ENCODE measurements at regions not wholly inside any gene's neighbourhood (a gene's known extent, or its start where the extent isn't known, plus 50 kb on each side); places are given as distances from the start of the nearest gene placed in this dataset.

DNA sequence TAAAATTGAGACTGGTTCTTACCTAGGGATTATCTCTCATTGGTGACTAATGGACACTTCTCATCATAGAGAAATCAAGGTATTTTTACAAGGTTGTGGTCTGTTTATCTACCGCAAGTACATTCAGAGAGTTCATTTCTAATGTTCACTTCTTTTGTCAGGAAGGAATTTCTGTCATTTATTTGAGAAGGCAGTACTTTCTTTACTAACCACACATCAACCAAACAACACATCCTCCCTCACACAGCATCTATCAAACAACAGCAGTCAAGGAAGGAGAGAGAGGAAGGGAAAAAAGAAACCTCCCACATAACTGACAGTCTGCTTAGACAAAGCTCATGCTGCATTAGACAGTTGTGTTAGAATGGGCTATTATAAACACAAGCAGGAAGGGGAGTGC is 182.3 kb upstream of the KLF12 start (continued):
- TF ChIP-seq, protein P1, sequence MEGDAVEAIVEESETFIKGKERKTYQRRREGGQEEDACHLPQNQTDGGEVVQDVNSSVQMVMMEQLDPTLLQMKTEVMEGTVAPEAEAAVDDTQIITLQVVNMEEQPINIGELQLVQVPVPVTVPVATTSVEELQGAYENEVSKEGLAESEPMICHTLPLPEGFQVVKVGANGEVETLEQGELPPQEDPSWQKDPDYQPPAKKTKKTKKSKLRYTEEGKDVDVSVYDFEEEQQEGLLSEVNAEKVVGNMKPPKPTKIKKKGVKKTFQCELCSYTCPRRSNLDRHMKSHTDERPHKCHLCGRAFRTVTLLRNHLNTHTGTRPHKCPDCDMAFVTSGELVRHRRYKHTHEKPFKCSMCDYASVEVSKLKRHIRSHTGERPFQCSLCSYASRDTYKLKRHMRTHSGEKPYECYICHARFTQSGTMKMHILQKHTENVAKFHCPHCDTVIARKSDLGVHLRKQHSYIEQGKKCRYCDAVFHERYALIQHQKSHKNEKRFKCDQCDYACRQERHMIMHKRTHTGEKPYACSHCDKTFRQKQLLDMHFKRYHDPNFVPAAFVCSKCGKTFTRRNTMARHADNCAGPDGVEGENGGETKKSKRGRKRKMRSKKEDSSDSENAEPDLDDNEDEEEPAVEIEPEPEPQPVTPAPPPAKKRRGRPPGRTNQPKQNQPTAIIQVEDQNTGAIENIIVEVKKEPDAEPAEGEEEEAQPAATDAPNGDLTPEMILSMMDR (conservative IDR thresholded peaks at IDR 0.05; ENCODE audit: low read depth in 2 of 2), result no peak
- TF ChIP-seq, protein P2, sequence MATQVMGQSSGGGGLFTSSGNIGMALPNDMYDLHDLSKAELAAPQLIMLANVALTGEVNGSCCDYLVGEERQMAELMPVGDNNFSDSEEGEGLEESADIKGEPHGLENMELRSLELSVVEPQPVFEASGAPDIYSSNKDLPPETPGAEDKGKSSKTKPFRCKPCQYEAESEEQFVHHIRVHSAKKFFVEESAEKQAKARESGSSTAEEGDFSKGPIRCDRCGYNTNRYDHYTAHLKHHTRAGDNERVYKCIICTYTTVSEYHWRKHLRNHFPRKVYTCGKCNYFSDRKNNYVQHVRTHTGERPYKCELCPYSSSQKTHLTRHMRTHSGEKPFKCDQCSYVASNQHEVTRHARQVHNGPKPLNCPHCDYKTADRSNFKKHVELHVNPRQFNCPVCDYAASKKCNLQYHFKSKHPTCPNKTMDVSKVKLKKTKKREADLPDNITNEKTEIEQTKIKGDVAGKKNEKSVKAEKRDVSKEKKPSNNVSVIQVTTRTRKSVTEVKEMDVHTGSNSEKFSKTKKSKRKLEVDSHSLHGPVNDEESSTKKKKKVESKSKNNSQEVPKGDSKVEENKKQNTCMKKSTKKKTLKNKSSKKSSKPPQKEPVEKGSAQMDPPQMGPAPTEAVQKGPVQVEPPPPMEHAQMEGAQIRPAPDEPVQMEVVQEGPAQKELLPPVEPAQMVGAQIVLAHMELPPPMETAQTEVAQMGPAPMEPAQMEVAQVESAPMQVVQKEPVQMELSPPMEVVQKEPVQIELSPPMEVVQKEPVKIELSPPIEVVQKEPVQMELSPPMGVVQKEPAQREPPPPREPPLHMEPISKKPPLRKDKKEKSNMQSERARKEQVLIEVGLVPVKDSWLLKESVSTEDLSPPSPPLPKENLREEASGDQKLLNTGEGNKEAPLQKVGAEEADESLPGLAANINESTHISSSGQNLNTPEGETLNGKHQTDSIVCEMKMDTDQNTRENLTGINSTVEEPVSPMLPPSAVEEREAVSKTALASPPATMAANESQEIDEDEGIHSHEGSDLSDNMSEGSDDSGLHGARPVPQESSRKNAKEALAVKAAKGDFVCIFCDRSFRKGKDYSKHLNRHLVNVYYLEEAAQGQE (IDR thresholded peaks at IDR 0.05; ENCODE audit: unreplicated experiment), result no peak
- TF ChIP-seq JUNB (IDR thresholded peaks at IDR 0.05; ENCODE audit: unreplicated experiment) (no peak), ZNF331 (CRISPR knock-in tag; IDR thresholded peaks at IDR 0.05; ENCODE audit: low read depth) (no peak)

DNA sequence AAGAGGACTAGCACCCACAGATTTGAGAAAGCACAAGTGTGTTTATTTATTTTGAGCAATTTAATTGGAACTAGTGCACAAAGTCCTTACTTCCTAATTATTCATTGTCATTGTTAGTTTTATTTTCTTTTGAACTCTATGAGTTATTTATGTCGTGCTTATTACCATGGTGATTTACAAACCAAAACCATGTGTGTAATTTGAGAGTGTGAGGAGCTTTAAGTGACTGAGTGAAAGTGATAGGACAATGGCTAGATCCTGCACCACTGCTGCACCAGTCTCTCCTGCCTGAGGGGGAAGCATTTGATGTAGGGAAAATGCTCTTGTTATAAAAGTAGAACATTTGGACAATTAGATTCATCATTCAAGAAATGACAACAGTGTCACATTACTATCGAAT is 172.3 kb upstream of the KLF12 start:
- no peak overlapping the region for H3K27ac ChIP-seq (ENCODE audit: low read depth)
- H3K4me3 Mint-ChIP-seq, result no peak overlapping the region
- no peak overlapping the region for H3K4me2 ChIP-seq
- H3K79me2 ChIP-seq (replicated peaks; ENCODE audit: insufficient read depth), result no peaks in the 10 kb centered on the region
- H3K4me1 ChIP-seq (ENCODE audit: insufficient read depth), result peaks cover 8% of the 10 kb centered on the region
- no peaks in the 10 kb centered on the region for H4K20me1 ChIP-seq (replicated peaks; ENCODE audit: insufficient read depth)
- no peaks in the 10 kb centered on the region for H3K9me3 Mint-ChIP-seq
- peak; percentile 74 for ATAC-seq
- peaks cover 25% of the 10 kb centered on the region for H3K4me1 Mint-ChIP-seq
- no peaks in the 10 kb centered on the region for H3F3A ChIP-seq (replicated peaks; ENCODE audit: low read depth)
- H3K36me3 Mint-ChIP-seq (ENCODE audit: low read depth), result no peaks in the 10 kb centered on the region
- no peaks in the 10 kb centered on the region for H3K36me3 ChIP-seq (ENCODE audit: insufficient read depth)
- H3K9me2 ChIP-seq (ENCODE audit: insufficient read depth), result no peaks in the 10 kb centered on the region
- no peak overlapping the region for H3K27ac Mint-ChIP-seq
- DNase-seq (ENCODE audit: low spot score), result peak; percentile 56
- no peak overlapping the region for H3K4me3 ChIP-seq
- no peak overlapping the region for H2AFZ ChIP-seq
- no peaks in the 10 kb centered on the region for H3K27me3 ChIP-seq (ENCODE audit: insufficient read depth)
- H3K27me3 Mint-ChIP-seq (ENCODE audit: insufficient read depth, low read depth, poor library complexity), result no peaks in the 10 kb centered on the region
- TF ChIP-seq, protein P2 (IDR thresholded peaks at IDR 0.05; ENCODE audit: unreplicated experiment), result no peak
- TF ChIP-seq, protein P3, sequence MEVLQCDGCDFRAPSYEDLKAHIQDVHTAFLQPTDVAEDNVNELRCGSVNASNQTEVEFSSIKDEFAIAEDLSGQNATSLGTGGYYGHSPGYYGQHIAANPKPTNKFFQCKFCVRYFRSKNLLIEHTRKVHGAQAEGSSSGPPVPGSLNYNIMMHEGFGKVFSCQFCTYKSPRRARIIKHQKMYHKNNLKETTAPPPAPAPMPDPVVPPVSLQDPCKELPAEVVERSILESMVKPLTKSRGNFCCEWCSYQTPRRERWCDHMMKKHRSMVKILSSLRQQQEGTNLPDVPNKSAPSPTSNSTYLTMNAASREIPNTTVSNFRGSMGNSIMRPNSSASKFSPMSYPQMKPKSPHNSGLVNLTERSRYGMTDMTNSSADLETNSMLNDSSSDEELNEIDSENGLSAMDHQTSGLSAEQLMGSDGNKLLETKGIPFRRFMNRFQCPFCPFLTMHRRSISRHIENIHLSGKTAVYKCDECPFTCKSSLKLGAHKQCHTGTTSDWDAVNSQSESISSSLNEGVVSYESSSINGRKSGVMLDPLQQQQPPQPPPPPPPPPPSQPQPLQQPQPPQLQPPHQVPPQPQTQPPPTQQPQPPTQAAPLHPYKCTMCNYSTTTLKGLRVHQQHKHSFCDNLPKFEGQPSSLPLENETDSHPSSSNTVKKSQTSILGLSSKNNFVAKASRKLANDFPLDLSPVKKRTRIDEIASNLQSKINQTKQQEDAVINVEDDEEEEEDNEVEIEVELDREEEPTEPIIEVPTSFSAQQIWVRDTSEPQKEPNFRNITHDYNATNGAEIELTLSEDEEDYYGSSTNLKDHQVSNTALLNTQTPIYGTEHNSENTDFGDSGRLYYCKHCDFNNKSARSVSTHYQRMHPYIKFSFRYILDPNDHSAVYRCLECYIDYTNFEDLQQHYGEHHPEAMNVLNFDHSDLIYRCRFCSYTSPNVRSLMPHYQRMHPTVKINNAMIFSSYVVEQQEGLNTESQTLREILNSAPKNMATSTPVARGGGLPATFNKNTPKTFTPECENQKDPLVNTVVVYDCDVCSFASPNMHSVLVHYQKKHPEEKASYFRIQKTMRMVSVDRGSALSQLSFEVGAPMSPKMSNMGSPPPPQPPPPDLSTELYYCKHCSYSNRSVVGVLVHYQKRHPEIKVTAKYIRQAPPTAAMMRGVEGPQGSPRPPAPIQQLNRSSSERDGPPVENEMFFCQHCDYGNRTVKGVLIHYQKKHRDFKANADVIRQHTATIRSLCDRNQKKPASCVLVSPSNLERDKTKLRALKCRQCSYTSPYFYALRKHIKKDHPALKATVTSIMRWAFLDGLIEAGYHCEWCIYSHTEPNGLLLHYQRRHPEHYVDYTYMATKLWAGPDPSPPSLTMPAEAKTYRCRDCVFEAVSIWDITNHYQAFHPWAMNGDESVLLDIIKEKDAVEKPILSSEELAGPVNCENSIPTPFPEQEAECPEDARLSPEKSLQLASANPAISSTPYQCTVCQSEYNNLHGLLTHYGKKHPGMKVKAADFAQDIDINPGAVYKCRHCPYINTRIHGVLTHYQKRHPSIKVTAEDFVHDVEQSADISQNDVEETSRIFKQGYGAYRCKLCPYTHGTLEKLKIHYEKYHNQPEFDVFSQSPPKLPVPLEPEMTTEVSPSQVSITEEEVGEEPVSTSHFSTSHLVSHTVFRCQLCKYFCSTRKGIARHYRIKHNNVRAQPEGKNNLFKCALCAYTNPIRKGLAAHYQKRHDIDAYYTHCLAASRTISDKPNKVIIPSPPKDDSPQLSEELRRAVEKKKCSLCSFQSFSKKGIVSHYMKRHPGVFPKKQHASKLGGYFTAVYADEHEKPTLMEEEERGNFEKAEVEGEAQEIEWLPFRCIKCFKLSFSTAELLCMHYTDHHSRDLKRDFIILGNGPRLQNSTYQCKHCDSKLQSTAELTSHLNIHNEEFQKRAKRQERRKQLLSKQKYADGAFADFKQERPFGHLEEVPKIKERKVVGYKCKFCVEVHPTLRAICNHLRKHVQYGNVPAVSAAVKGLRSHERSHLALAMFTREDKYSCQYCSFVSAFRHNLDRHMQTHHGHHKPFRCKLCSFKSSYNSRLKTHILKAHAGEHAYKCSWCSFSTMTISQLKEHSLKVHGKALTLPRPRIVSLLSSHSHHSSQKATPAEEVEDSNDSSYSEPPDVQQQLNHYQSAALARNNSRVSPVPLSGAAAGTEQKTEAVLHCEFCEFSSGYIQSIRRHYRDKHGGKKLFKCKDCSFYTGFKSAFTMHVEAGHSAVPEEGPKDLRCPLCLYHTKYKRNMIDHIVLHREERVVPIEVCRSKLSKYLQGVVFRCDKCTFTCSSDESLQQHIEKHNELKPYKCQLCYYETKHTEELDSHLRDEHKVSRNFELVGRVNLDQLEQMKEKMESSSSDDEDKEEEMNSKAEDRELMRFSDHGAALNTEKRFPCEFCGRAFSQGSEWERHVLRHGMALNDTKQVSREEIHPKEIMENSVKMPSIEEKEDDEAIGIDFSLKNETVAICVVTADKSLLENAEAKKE (CRISPR knock-in tag; IDR thresholded peaks at IDR 0.05), result no peak
- TF ChIP-seq CREB1 (CRISPR knock-in tag; IDR thresholded peaks at IDR 0.05; ENCODE audit: low read depth) (no peak), NANOG (IDR thresholded peaks at IDR 0.05; ENCODE audit: borderline replicate concordance) (no peak), ZNF114 (CRISPR knock-in tag; IDR thresholded peaks at IDR 0.05) (no peak)
- TF ChIP-seq, protein P4, sequence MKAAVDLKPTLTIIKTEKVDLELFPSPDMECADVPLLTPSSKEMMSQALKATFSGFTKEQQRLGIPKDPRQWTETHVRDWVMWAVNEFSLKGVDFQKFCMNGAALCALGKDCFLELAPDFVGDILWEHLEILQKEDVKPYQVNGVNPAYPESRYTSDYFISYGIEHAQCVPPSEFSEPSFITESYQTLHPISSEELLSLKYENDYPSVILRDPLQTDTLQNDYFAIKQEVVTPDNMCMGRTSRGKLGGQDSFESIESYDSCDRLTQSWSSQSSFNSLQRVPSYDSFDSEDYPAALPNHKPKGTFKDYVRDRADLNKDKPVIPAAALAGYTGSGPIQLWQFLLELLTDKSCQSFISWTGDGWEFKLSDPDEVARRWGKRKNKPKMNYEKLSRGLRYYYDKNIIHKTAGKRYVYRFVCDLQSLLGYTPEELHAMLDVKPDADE (IDR thresholded peaks at IDR 0.05), result no peak
